HG03060 (cell line): ENCODE measurements at regions not wholly inside any gene's neighbourhood (a gene's known extent, or its start where the extent isn't known, plus 50 kb on each side); places are given as distances from the start of the nearest gene placed in this dataset.

Experiments
- ATAC-seq: cut with Tn5 transposase; IDR thresholded peaks from one replicate; pipeline ENCODE4 v1.9.1; 2021; ENCODE audit warnings: low read depth, moderate number of reproducible peaks; ENCODE audit not compliant: unreplicated experiment

DNA sequence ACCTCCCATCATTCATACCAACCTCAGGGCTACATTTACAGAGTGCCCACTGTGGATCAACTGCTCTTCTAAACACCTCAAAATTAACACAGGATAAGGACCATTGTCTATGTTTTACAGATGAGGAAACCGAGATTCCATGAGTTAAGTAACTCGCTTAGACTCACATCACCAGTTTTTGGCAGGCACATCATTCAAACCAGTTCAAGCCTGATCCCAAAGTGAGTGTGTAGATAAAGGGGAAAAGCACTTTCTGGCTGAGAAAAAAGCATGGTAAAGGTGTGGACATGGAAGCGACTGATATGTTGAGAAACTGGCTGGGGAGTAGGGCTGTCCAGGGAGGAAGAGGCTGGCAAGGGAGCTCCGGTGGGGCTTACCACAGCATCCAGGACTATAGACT is 193.7 kb upstream of the RORA start:
- no peak for ATAC-seq

DNA sequence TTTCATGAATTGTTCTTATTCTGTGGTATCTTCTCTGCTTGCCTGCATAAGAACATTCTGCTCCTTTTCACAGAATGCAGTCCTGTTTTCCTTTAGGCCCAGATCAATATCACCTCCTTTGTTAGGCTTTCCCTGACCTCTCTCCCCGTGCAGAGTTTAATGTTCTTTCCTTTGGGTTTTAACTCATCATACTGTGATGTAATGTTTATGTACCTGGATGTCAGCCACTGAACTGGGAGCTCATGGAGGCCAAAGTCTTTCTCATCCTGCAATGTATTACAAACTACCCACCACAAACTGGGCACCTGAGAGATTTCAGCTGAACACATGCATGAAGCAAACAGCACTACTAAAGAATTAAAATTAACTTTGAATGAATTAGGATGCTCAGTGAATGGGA is 192.8 kb upstream of the RORA start:
- no peak for ATAC-seq

DNA sequence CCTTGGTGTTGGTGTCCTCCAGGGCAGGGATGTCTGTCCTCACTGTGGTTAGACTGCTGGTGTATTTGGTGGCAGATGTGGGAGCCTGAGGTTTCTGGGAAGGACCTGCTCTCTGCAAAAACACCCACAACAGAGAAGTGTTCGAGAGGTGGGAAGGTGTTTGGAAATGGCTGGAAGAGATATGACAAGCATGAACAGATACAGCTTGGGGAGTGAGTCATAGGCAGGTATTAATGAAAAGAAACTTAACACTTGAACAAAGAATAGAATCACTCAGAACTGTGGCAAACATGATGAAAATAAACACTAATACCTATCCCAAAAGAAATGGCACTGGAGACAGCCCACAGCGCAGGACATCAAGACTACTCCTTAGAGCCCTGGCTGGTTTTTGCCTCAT is 192.4 kb upstream of the RORA start:
- no peak for ATAC-seq

GRCh38 chr15:61420546-61420945 is 191.4 kb upstream of the RORA start:
- ATAC-seq: no peak

DNA sequence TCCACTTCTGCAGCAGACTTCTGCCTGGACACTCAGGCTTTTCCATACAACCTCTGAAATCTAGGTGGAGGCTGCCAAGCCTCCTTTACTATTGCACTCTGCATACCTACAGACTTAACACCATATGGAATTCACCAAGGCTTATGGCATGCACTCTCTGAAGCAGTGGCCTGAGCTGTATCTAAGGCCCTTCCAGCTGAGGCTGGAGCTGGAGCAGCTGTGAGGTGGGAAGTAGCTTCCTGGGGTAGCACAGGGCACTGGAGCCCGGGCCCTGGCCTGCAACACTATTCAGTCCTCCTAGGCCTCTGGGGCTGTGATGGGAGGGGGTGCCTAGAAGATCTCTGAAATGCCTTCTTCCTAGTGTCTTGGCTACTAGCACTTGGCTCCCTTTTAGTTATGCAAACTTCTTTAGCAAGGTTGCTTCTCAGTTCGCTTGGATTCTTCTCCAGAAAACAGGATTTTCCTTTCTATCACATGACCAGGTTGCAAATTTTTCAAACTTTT is 186.6 kb upstream of the RORA start:
- no peak for ATAC-seq

DNA sequence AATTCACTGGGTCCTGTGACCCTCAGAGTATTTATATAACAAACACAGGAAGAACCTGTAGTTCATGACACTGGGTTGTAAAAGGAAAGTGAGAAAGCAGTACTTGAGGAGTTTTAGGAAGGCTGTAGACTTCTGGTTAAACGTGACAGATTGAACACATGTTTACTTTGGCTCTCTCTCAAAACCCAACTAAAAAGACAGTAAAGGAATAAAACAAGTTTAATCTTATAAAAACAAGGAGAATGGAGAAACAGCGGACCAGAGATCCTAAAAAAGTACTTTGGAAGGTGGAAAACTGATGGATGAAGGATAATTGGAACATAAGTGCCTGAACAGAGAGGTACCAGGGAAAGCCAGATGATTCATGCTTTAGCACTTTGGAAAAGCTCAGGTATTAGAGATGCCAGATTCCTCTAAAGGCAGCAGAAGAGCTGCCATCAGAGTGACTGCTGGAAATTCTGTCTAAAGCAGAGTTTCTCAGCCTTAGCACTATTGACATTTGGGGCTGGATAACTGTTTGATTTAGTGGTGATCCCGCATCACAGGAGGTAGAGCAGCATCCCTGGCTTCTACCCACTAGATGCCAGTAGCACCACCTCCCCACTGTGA is 182.9 kb upstream of the RORA start:
- no peak for ATAC-seq

GRCh38 chr15:61410662-61411061 is 181.6 kb upstream of the RORA start:
- no peak for ATAC-seq

GRCh38 chr15:61404567-61404966 is 175.5 kb upstream of the RORA start:
- no peak for ATAC-seq

- no peak for ATAC-seq
These were observed 174.8 kb upstream of the RORA start for GRCh38 chr15:61403884-61404283.

GRCh38 chr15:61401903-61402698 is 173.0 kb upstream of the RORA start:
- no peak for ATAC-seq

DNA sequence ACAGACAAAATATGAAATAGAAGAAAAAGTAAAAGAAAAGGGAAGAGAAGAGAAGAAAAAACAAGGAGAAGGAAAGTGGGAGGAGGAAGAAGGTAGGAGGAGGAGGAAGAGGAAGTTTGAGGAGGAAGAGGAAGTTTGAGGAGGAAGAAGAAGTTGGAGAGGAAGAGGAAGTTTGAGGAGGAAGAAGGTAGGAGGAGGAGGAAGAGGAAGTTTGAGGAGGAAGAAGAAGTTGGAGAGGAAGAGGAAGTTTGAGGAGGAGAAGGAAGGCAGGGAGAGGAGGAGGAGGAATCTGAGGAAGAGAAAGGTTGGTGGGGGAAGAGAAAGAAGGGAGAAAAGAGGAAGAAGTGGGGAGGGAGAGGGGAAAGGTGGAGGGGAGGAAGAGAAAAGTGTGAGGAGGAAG is 169.2 kb upstream of the RORA start:
- ATAC-seq: no peak

GRCh38 chr15:61396235-61396919 is 167.3 kb upstream of the RORA start:
- no peak for ATAC-seq

DNA sequence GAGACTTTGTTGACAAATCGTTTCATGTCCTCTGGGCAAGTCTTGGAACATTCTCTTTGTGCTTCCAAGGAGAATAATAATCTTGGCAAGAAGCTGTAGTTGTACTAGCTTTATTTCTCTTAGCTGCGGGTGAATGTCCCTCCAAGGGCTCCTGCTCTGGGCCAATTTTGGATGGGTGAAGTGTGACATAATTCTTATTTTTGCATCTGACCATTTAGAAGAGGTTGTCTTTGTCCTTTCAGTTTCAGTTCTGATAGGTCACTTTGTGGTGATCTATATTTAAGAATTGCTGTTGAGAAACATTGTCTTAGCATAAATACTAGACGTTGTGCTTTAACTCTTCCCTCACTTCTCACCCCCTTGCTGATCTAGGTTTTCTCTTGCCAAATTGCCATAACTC is 164.8 kb upstream of the RORA start:
- no peak for ATAC-seq

DNA sequence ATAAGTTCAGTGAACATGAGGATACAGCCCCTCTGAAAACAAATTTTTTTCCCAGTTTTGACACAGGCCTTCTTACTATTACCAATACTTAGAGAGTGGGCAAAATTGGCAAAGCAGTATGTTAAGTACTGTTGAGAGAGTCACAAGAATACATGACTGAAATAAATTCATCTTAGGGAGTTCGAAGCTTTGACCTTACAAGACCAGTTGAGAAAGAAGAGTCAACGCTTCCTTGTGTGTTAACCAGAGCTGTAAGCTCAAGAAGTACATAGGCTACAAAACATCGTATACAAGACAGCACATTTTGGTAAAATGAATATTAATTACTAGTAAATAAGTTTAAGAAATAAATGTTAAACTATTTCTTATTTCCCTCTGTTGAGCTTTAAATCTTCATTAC is 164.4 kb upstream of the RORA start:
- ATAC-seq: no peak

DNA sequence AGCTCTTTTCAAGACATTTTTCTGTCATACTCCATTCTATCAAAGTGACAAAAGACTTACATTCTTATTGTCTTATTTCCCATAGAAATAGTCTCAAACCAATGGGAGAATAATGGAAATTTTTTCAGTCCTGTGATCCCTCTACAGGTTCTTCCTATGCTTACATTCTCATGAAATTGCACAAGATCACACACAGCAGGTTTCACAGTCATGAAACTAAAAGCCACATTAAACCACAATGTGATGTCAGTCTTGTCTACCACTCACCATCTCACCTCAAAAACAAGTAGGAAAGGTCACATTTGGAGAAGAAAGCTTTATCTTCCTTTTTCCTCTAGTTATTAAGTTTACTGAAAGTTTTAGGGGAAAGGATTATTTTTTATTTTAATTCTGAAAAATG is 161.0 kb upstream of the RORA start:
- ATAC-seq: no peak

DNA sequence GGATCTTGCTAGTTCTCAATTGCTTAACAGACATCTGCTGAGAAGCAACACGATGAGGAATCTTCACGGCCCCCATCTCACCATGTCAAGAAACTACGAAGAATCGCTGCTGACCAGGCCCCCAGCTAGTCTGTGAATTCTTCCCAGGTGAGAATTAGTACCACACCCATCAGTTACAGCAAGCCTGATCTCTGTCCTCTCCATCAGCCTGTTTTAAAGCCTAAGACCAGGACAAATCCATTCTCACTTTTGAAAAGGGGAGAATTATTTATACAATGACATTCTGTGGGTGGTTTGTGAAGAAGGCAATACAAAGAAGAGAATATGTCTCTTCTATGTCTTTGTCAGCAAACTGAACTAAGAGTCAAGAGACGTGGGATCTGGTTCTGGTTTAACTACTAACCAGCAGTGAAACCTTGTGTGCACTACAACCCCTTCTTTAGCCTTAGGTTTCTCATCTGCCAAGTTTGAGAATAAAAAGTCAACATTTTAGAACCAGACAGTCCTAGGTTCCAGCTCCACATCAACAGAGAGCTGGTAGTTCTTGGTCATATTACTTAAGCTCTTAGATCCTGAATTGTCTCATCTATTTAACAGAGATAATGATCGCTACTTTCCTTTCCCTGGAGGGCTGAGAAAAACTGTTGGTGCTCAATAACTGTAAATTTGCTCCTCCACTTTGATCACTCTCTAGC is 160.4 kb upstream of the RORA start:
- no peak for ATAC-seq

DNA sequence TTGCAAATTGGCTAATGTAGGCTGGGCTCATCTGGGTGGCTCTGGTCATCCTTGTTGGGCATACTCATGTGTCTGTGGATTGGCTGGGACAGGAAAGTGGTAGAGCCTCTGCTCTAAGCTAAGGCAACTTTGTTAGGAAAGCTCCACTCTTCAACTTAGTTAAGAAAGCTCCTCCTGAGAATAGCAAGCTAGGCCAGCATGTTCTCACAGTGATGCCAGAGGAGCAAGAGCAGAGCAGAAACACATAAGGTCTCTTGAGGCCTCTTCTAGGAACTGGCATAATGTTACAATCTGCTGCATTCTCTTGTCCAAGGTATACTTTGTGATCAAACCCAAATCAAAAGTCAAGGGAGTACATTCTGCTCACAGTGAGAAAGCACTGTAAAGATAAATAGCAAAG is 158.6 kb upstream of the RORA start:
- no peak for ATAC-seq

GRCh38 chr15:61383421-61383820 is 154.3 kb upstream of the RORA start:
- no peak for ATAC-seq

DNA sequence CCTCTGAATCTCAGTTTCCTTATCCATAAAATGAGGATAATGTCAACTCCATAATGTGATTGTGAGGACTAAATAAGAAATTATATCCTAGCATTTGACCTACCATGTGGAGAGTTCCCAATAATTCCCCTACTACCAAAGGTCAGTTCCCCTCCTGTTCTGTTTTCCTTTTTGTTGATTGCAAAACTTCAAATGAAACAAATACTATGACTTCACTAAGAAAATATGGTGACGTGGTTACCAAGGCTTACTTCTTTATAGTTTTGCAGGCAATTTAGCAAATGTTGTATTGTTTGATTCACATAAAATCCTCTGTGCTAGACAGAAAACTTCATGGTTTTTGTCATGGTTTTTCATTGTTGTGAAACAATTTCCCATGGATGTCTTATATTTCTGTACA is 153.8 kb upstream of the RORA start:
- no peak for ATAC-seq

DNA sequence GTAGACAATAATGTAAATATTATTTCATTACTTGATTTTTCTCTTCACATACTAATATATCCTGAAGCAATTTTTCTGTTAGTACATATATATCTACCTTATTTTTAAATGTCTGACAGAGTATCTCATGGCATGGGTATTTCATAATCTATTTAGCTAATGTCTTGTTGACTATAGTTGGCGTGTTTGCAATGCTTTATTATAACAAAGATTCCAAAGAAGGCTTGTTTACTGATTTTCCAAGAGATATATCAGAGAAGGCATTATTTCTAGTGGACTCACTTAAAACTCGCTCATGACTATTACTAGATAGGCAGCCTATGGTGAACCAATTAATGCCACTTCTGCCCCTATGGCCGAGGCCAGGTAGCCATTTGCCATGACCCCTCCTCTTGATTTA is 152.4 kb upstream of the RORA start:
- no peak for ATAC-seq

DNA sequence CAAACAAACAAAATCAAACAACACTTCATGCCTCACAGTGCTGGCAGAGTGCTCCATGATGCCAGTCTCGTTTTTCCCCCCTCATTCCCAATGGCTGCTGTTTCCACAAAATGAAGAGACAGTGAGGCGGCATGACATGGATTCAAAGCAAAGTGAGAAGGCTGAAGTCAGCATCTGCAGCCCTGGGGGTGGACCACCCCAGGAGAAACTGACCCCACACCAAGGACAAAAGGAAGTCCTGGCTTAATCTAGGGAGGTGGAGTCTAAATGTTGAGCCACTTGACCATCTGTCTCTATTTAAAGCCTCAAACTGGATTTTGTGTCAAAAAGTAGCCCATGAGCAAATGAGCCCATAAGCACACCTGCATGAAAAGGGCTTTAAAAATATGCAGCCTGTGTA is 151.2 kb upstream of the RORA start:
- ATAC-seq: no peak
